ENCODE measurements at regions not wholly inside any gene's neighbourhood (a gene's known extent, or its start where the extent isn't known, plus 50 kb on each side); places are given as distances from the start of the nearest gene placed in this dataset.

- no peak for TF ChIP-seq ZNF296 (CRISPR knock-in tag; conservative IDR thresholded peaks at IDR 0.05)
- TF ChIP-seq ZNF678 (CRISPR knock-in tag; IDR thresholded peaks at IDR 0.05): no peak
- TF ChIP-seq CTCF (CRISPR knock-in tag; IDR thresholded peaks at IDR 0.05): peak; percentile 23; the same call in 1 of the 2 replicates
- no peak for TF ChIP-seq BHLHE40 (IDR thresholded peaks at IDR 0.05; ENCODE audit: low read length)
- no peak for TF ChIP-seq ZNF34 (CRISPR knock-in tag; IDR thresholded peaks at IDR 0.05; ENCODE audit: borderline replicate concordance)
- TF ChIP-seq ZMYM3 (CRISPR knock-in tag; IDR thresholded peaks at IDR 0.05): no peak
- no peak for TF ChIP-seq PREB (CRISPR knock-in tag; IDR thresholded peaks at IDR 0.05)
- TF ChIP-seq ATF6 (CRISPR knock-in tag; conservative IDR thresholded peaks at IDR 0.05): no peak
- no peak for TF ChIP-seq RFX5 (IDR thresholded peaks at IDR 0.05; ENCODE audit: low read depth, low read length)
- no peak for TF ChIP-seq ZBTB43 (CRISPR knock-in tag; conservative IDR thresholded peaks at IDR 0.05)
Measured at GRCh38 chr11:44464741-44465140, 100.7 kb upstream of the CD82 start.
